ENCODE measurements at regions not wholly inside any gene's neighbourhood (a gene's known extent, or its start where the extent isn't known, plus 50 kb on each side); places are given as distances from the start of the nearest gene placed in this dataset.

DNA sequence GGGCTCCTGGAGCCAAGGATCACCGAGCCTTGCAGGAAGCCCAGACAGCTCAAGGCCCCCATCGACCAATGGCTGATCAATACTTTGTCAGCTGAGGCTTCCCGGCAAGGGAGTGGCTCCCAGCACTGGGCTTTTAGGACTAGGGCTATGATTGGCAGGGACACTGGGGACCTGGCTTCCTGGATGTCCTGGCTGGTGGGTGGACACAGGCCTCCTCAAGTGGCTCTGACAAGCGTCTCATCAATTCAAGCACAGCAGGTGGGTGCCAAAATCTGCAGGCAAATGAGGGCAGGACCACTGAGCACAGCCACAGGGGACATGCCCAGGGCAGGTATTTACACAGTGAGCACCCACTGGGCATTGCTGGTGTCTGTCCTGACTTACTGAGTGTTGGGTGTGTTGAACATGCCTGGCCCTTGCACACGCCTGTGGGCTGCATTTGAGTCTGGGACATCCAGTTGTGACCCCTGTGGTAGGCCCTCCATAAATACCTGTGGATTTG lies 420.1 kb upstream of the SULF2 start:
- CTCF ChIA-PET: no interaction called here
- peaks cover 9% of the 10 kb centered on the region for H3K27me3 Mint-ChIP-seq (ENCODE audit: insufficient read depth, unreplicated experiment)
- no peaks in the 10 kb centered on the region for H3K4me1 Mint-ChIP-seq (ENCODE audit: insufficient read depth, unreplicated experiment)
- DNase-seq (ENCODE audit: unreplicated experiment): no peak
- TF ChIP-seq, protein P1, sequence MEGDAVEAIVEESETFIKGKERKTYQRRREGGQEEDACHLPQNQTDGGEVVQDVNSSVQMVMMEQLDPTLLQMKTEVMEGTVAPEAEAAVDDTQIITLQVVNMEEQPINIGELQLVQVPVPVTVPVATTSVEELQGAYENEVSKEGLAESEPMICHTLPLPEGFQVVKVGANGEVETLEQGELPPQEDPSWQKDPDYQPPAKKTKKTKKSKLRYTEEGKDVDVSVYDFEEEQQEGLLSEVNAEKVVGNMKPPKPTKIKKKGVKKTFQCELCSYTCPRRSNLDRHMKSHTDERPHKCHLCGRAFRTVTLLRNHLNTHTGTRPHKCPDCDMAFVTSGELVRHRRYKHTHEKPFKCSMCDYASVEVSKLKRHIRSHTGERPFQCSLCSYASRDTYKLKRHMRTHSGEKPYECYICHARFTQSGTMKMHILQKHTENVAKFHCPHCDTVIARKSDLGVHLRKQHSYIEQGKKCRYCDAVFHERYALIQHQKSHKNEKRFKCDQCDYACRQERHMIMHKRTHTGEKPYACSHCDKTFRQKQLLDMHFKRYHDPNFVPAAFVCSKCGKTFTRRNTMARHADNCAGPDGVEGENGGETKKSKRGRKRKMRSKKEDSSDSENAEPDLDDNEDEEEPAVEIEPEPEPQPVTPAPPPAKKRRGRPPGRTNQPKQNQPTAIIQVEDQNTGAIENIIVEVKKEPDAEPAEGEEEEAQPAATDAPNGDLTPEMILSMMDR (IDR thresholded peaks at IDR 0.05; ENCODE audit: unreplicated experiment): no peak
- no peaks in the 10 kb centered on the region for H3K36me3 Mint-ChIP-seq (ENCODE audit: insufficient read depth, unreplicated experiment)
- H3K9me3 Mint-ChIP-seq (ENCODE audit: unreplicated experiment): no peaks in the 10 kb centered on the region
- BruUV-seq (replicated peaks): no TSS peak
- no peak overlapping the region for H3K27ac Mint-ChIP-seq (ENCODE audit: low read depth, unreplicated experiment)
- POLR2A ChIA-PET: no interaction called here
- intact Hi-C loops (cut with micrococcal nuclease): no loop called here
- H3K4me3 Mint-ChIP-seq (ENCODE audit: unreplicated experiment): no peak overlapping the region

DNA sequence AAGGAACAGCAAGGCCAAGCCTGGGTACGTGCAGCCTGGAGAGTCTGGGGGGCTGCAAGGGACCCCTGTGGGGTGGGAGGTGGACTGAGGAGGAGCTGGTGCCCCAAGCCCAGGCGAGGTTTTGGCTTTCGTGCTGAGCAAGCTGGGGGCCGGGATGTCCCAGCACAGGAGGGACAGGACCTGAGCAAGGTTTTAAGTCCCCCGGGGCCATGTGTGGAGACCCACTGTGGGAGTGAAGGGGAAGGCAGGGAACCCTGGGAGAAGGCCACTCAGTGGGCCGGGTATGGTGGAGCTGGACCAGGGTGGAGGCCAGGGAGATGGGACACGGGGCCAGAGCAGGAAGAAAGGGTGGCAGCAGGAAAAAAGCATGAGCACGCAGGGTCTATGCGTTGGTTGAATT lies 419.2 kb upstream of the SULF2 start:
- Mint-ChIP-seq H3K36me3 (ENCODE audit: insufficient read depth, unreplicated experiment) (no peaks in the 10 kb centered on the region), H3K4me3 (ENCODE audit: unreplicated experiment) (no peak overlapping the region), H3K9me3 (ENCODE audit: unreplicated experiment) (no peaks in the 10 kb centered on the region), H3K27me3 (ENCODE audit: insufficient read depth, unreplicated experiment) (peaks cover 9% of the 10 kb centered on the region), H3K4me1 (ENCODE audit: insufficient read depth, unreplicated experiment) (no peaks in the 10 kb centered on the region), H3K27ac (ENCODE audit: low read depth, unreplicated experiment) (no peak overlapping the region)
- CTCF ChIA-PET: no interaction called here
- DNase-seq (ENCODE audit: unreplicated experiment): no peak
- POLR2A ChIA-PET: no interaction called here
- BruUV-seq (replicated peaks): no TSS peak
- intact Hi-C loops (cut with micrococcal nuclease): no loop called here
- TF ChIP-seq, protein P1 (IDR thresholded peaks at IDR 0.05; ENCODE audit: unreplicated experiment): no peak

DNA sequence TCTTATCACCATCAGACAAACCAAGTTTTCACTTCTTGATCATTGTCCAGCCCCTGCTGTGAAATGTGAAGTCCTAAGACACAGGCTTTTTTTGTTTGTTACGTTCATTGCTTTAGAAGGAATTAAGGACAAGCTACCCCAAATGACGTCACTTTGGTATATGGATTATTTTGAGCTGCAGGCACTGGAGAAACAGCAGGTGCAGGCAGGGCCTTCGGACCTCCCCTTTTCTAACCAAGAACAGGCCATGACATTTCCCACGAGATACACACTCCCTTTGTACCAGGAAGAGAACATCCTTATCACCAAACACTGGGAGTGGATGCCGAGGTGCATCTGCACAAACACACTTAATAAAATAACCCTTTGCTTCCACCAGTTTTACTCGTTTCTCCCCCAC lies 418.0 kb upstream of the SULF2 start:
- H3K27me3 Mint-ChIP-seq (ENCODE audit: insufficient read depth, unreplicated experiment): peaks cover 9% of the 10 kb centered on the region
- TF ChIP-seq, protein P1 (IDR thresholded peaks at IDR 0.05; ENCODE audit: unreplicated experiment): no peak
- BruUV-seq (replicated peaks): no TSS peak
- no peaks in the 10 kb centered on the region for H3K36me3 Mint-ChIP-seq (ENCODE audit: insufficient read depth, unreplicated experiment)
- DNase-seq (ENCODE audit: unreplicated experiment): no peak
- no peaks in the 10 kb centered on the region for H3K4me1 Mint-ChIP-seq (ENCODE audit: insufficient read depth, unreplicated experiment)
- intact Hi-C loops (cut with micrococcal nuclease): no loop called here
- no peaks in the 10 kb centered on the region for H3K9me3 Mint-ChIP-seq (ENCODE audit: unreplicated experiment)
- H3K27ac Mint-ChIP-seq (ENCODE audit: low read depth, unreplicated experiment): no peak overlapping the region
- ChIA-PET POLR2A (interaction anchor here (0.7 to 0.9 kb wide), 2 partner anchors 14 to 216 kb away, joined by 3 read pairs; no protein-coding TSS in a partner anchor), CTCF (interaction anchor here (0.6 to 0.7 kb wide), 2 partner anchors 81 to 90 kb away, joined by 3 to 4 read pairs; no protein-coding TSS in a partner anchor)
- H3K4me3 Mint-ChIP-seq (ENCODE audit: unreplicated experiment): no peak overlapping the region

DNA sequence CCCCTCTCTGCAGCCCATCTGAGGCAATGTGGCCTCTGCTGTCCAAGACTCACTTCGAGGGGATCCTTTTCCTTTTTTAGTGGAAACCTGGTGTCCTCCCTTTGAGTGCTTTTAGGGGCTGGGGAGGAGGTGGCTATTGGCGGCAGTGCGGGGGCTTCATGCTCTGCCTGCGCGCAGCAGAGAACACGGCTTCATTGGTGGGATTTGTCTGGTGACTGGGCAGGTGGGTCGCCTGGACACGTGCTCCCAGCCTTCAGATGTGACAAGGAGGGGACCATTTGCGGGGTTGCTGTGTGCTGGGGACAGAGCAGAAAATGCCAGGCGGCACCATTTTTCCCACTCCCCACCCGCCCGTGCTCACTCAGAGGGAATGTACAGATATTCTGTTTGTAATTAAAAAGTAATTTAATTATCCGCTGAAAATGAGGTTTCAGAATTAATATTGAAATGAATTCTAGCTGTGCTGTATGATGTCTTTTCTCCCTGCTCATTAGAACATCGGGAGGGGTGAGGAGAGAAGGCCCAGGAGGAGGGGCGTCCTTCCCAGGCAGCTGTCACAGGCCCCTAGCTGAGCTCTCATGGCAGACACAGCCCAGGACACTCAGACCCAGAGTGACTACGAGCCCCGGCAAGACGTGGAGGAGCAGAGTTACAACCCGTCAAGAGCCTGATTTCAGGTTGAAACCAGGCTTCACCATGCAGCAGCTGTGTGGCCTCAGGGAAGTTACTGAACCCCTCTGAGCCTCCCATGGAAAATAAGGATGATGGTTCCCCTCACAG lies 417.2 kb upstream of the SULF2 start:
- intact Hi-C loops (cut with micrococcal nuclease): no loop called here
- H3K36me3 Mint-ChIP-seq (ENCODE audit: insufficient read depth, unreplicated experiment): no peaks in the 10 kb centered on the region
- no TSS peak for BruUV-seq (replicated peaks)
- H3K4me3 Mint-ChIP-seq (ENCODE audit: unreplicated experiment): no peak overlapping the region
- peaks cover 6% of the 10 kb centered on the region for H3K27me3 Mint-ChIP-seq (ENCODE audit: insufficient read depth, unreplicated experiment)
- ChIA-PET CTCF (no interaction called here), POLR2A (no interaction called here)
- TF ChIP-seq, protein P1 (IDR thresholded peaks at IDR 0.05; ENCODE audit: unreplicated experiment): no peak
- H3K9me3 Mint-ChIP-seq (ENCODE audit: unreplicated experiment): no peaks in the 10 kb centered on the region
- no peak overlapping the region for H3K27ac Mint-ChIP-seq (ENCODE audit: low read depth, unreplicated experiment)
- no peak for DNase-seq (ENCODE audit: unreplicated experiment)
- no peaks in the 10 kb centered on the region for H3K4me1 Mint-ChIP-seq (ENCODE audit: insufficient read depth, unreplicated experiment)

Data from MCF 10A (cell line).